Mesenchymal stem cell (in vitro differentiated cells and primary cell): ENCODE measurements at regions not wholly inside any gene's neighbourhood (a gene's known extent, or its start where the extent isn't known, plus 50 kb on each side); places are given as distances from the start of the nearest gene placed in this dataset.
A peak's percentile ranks its signal among the peaks of the same experiment; 100 is the strongest.

ENCODE experiments used
- DNase-seq: peaks from one replicate; pipeline ENCODE4 v3.0.0-alpha.2; 2013
- H2AFZ ChIP-seq: one replicate; pipeline ENCODE4 v1.6.1; 2013; ENCODE audit warnings: low read depth, mild to moderate bottlenecking, control low read depth, inconsistent platforms, low read length, moderate library complexity
- H2AK5ac ChIP-seq: 2 replicates; pipeline ENCODE4 v1.6.1; 2013; ENCODE audit warnings: low read length, moderate library complexity, mild to moderate bottlenecking, inconsistent platforms; ENCODE audit not compliant: severe bottlenecking
- H2BK120ac ChIP-seq: one replicate; pipeline ENCODE4 v1.6.1; 2013; ENCODE audit warnings: low read depth, mild to moderate bottlenecking, inconsistent platforms, low read length, moderate library complexity
- H2BK12ac ChIP-seq, 2 experiments: one replicate each; pipeline ENCODE4 v1.6.1; 2013; ENCODE audit warnings: inconsistent platforms in 2 of 2, low read length in 2 of 2, mild to moderate bottlenecking in 2 of 2, moderate library complexity in 2 of 2, control low read depth in 1 of 2
- H2BK15ac ChIP-seq: one replicate; pipeline ENCODE4 v1.6.1; 2013; ENCODE audit warnings: mild to moderate bottlenecking, low read depth, inconsistent platforms; ENCODE audit not compliant: poor library complexity, severe bottlenecking
- H2BK5ac ChIP-seq: 2 replicates; pipeline ENCODE4 v1.6.1; 2013; ENCODE audit warnings: low read depth, mild to moderate bottlenecking, low read length, control low read depth, inconsistent platforms; ENCODE audit not compliant: poor library complexity, severe bottlenecking
- H3K14ac ChIP-seq, 2 experiments: one replicate each; pipeline ENCODE4 v1.6.1; 2013; ENCODE audit warnings: inconsistent platforms in 2 of 2, low read length in 2 of 2, control low read depth in 1 of 2, mild to moderate bottlenecking in 1 of 2, moderate library complexity in 1 of 2
- H3K18ac ChIP-seq, 2 experiments: one replicate each; pipeline ENCODE4 v1.6.1; 2013; ENCODE audit warnings: inconsistent platforms in 2 of 2, low read length in 2 of 2, control low read depth in 1 of 2, low read depth in 1 of 2, mild to moderate bottlenecking in 1 of 2
- H3K23ac ChIP-seq, 2 experiments: one replicate each; pipeline ENCODE4 v1.6.1; 2013; ENCODE audit warnings: inconsistent platforms in 2 of 2, low read length in 2 of 2, mild to moderate bottlenecking in 2 of 2, moderate library complexity in 2 of 2, control low read depth in 1 of 2
- H3K27ac ChIP-seq: 2 replicates; pipeline ENCODE4 v1.5.1; 2013; ENCODE audit warnings: mild to moderate bottlenecking, moderate library complexity, low read length, control low read depth, inconsistent platforms; ENCODE audit not compliant: poor library complexity, severe bottlenecking
- H3K27me3 ChIP-seq, 2 experiments: 2 replicates each; pipeline versions ENCODE4 v1.6.1 to v1.7.0; 2013; ENCODE audit warnings: low read length in 2 of 2, mild to moderate bottlenecking in 2 of 2, moderate library complexity in 2 of 2, control low read depth in 1 of 2, inconsistent platforms in 1 of 2; ENCODE audit not compliant: control insufficient read depth in 1 of 2, insufficient read depth in 1 of 2
- H3K36me3 ChIP-seq, 2 experiments: 2 replicates each; pipeline versions ENCODE4 v1.6.1 to v1.7.0; 2013; ENCODE audit warnings: low read length in 2 of 2, control low read depth in 1 of 2, inconsistent platforms in 1 of 2, low read depth in 1 of 2, mild to moderate bottlenecking in 1 of 2; ENCODE audit not compliant: insufficient read depth in 2 of 2, control insufficient read depth in 1 of 2
- H3K4ac ChIP-seq, 2 experiments: one replicate each; pipeline ENCODE4 v1.6.1; 2013; ENCODE audit warnings: inconsistent platforms in 2 of 2, low read length in 2 of 2, mild to moderate bottlenecking in 2 of 2, moderate library complexity in 2 of 2, control low read depth in 1 of 2, low read depth in 1 of 2
- H3K4me1 ChIP-seq: 2 replicates; pipeline ENCODE4 v1.6.1; 2013; ENCODE audit warnings: low read depth, low read length, control low read depth; ENCODE audit not compliant: control insufficient read depth, insufficient read depth
- H3K4me2 ChIP-seq: 2 replicates; pipeline ENCODE4 v1.6.1; 2013; ENCODE audit warnings: low read length, mild to moderate bottlenecking, inconsistent platforms; ENCODE audit not compliant: poor library complexity, severe bottlenecking
- H3K4me3 ChIP-seq, 2 experiments: 2 replicates each; pipeline versions ENCODE4 v1.5.1 to v1.7.0; 2013; ENCODE audit warnings: low read length in 2 of 2, mild to moderate bottlenecking in 2 of 2, control low read depth in 1 of 2, low read depth in 1 of 2; ENCODE audit not compliant: insufficient read depth in 1 of 2
- H3K79me1 ChIP-seq: replicated peaks from 2 replicates; pipeline ENCODE4 v1.6.1; 2013; ENCODE audit warnings: mild to moderate bottlenecking, control low read depth, low read length, inconsistent platforms; ENCODE audit not compliant: poor library complexity, severe bottlenecking
- H3K9ac ChIP-seq: 2 replicates; pipeline ENCODE4 v1.7.0; 2013; ENCODE audit warnings: mild to moderate bottlenecking, low read length, moderate library complexity
- H3K9me3 ChIP-seq: 2 replicates; pipeline ENCODE4 v1.7.0; 2013; ENCODE audit warnings: mild to moderate bottlenecking, low read length; ENCODE audit not compliant: control insufficient read depth
- H4K8ac ChIP-seq: one replicate; pipeline ENCODE4 v1.6.1; 2013; ENCODE audit warnings: inconsistent platforms, mild to moderate bottlenecking, low read length, moderate library complexity
- H4K91ac ChIP-seq: one replicate; pipeline ENCODE4 v1.6.1; 2013; ENCODE audit warnings: mild to moderate bottlenecking, low read length, inconsistent platforms
- WGBS: methylation state at CpG from one replicate; pipeline ENCODE4 v1.1.7; 2013; ENCODE audit warnings: mixed read lengths; 5-methylcytosine and 5-hydroxymethylcytosine counted together

DNA sequence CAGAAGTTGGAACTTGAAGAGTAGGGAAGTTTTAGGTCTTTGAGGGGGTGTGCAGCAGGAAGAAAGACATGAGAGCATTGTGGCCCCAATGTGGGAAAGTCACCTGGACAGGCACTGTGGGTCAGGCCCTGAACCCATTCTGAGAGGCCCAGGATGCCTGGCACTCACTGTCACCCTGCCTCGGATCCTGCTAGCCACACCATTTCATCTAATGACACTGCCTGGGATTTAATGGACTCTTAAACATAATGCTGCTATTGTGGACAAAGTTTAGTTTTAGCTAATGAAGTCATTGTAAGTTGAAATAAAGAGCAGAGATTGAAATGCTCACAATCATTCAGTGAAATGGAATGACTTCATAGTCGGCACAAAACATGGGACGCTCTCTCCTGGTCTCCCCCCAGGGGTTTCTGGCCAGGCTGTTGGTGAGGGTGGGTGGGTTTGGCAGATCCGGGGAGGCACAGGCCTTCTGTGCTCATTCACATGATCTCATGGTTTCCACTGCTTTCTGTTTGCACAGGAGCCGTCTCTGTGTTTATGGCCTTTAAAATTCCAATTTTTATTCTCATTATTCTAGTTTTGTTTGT, 141.8 kb upstream of the KLHL29 start:
- Histone ChIP-seq H4K91ac (no peak overlapping the region), H3K4me1 (peaks cover 7% of the 10 kb centered on the region), H2AK5ac (no peak overlapping the region), H3K14ac (no peak overlapping the region), H3K79me1 (no peaks in the 10 kb centered on the region), H3K4me3 (no peak overlapping the region), H3K27ac (no peak overlapping the region), H4K8ac (no peak overlapping the region), H3K9ac (no peak overlapping the region), H3K4ac (no peak overlapping the region), H2BK120ac (no peak overlapping the region), H3K27me3 (peaks cover 0 to 4% of the 10 kb centered on the region in 2 experiments), H3K4me2 (no peak overlapping the region), H3K36me3 (no peaks in the 10 kb centered on the region), H2AFZ (no peak overlapping the region), H2BK12ac (no peak overlapping the region), H3K9me3 (no peaks in the 10 kb centered on the region), H2BK15ac (no peak overlapping the region), H2BK5ac (no peak overlapping the region), H3K18ac (no peak overlapping the region), H3K23ac (no peak overlapping the region)
- 82% methylated on average over 4 of the region's 5 CpGs for WGBS
- no peak for DNase-seq

DNA sequence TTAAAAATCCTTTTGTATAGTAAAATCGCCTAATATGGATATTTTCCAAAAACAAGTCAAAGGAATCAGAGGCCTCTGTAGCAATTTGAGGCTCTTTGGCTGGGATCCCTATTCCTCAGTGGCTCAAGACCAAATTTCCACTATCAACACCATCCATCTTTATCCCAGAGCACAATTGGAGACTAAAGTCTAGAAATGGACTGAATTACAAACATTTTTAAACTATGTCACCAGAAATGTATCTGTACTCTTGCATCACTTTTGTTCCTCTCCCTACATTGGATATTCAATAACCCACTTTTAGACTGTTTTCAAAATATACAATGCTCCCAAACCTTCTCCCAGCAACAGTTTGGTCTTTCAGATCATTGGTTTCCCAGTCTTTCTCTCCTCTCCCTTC, 140.4 kb upstream of the KLHL29 start:
- no peak overlapping the region for H4K91ac ChIP-seq
- no peak overlapping the region for H2BK5ac ChIP-seq
- no peak overlapping the region for H4K8ac ChIP-seq
- no peaks in the 10 kb centered on the region for H3K9me3 ChIP-seq
- H2AFZ ChIP-seq = no peak overlapping the region
- peaks cover 7% of the 10 kb centered on the region for H3K4me1 ChIP-seq
- DNase-seq = no peak
- WGBS = 64% methylated on average over 1 of the region's 1 CpG
- H3K4me3 ChIP-seq = no peak overlapping the region
- no peaks in the 10 kb centered on the region for H3K36me3 ChIP-seq
- no peak overlapping the region for H3K27ac ChIP-seq
- H2BK15ac ChIP-seq = no peak overlapping the region
- H3K27me3 ChIP-seq = no peaks in the 10 kb centered on the region
- no peak overlapping the region for H2BK12ac ChIP-seq
- H3K23ac ChIP-seq = no peak overlapping the region
- no peak overlapping the region for H3K4me2 ChIP-seq
- no peak overlapping the region for H3K4ac ChIP-seq
- H3K9ac ChIP-seq = no peak overlapping the region
- H3K79me1 ChIP-seq = no peaks in the 10 kb centered on the region
- no peak overlapping the region for H3K14ac ChIP-seq
- H3K18ac ChIP-seq = no peak overlapping the region
- H2BK120ac ChIP-seq = no peak overlapping the region
- H2AK5ac ChIP-seq = no peak overlapping the region

DNA sequence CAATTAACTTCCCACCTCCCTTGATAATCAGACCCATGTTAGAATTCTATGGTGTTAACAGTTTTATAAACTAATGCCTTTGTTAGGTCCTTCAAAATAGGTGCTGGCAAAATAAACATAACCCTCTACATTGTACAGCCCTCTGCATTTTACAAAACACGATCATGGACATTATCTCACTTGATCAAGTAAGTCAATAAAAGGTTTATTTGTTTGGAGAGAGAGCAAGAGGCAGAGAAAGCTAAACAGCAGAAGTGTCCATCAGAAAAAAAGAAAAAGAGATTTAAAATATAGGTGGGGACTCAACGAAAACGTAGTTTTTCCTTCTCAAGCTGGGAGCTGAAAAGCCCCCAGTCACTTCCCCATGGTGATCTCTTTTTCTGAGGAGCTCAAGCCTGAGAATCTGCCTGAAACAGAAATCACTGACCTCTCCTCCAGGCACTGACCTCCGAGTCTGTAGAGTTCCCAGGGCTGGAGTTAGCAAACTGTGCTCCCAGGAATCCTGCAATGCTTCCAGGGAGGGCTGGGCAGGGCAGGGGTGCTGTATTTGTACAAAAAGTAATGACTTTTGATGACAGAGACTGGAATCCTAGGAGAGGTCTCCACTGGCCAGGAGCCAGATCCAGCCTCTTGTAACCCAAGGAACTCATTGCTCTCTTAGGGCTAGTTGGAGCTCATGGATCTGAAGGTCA, 137.8 kb upstream of the KLHL29 start:
- DNase-seq = no peak
- H2BK15ac ChIP-seq = no peak overlapping the region
- no peak overlapping the region for H2BK12ac ChIP-seq
- H2BK120ac ChIP-seq = no peak overlapping the region
- no peak overlapping the region for H3K4me3 ChIP-seq
- peaks cover under 1% of the 10 kb centered on the region for H3K4me1 ChIP-seq
- H3K27ac ChIP-seq = no peak overlapping the region
- H2BK5ac ChIP-seq = no peak overlapping the region
- H3K9ac ChIP-seq = no peak overlapping the region
- no peaks in the 10 kb centered on the region for H3K9me3 ChIP-seq
- no peak overlapping the region for H3K23ac ChIP-seq
- H3K4me2 ChIP-seq = no peak overlapping the region
- no peaks in the 10 kb centered on the region for H3K79me1 ChIP-seq
- no peak overlapping the region for H4K91ac ChIP-seq
- no peak overlapping the region for H3K18ac ChIP-seq
- H2AK5ac ChIP-seq = no peak overlapping the region
- no peaks in the 10 kb centered on the region for H3K36me3 ChIP-seq
- 46% methylated on average over 3 of the region's 4 CpGs for WGBS
- no peak overlapping the region for H2AFZ ChIP-seq
- H4K8ac ChIP-seq = no peak overlapping the region
- no peaks in the 10 kb centered on the region for H3K27me3 ChIP-seq
- H3K14ac ChIP-seq = no peak overlapping the region
- H3K4ac ChIP-seq = no peak overlapping the region

DNA sequence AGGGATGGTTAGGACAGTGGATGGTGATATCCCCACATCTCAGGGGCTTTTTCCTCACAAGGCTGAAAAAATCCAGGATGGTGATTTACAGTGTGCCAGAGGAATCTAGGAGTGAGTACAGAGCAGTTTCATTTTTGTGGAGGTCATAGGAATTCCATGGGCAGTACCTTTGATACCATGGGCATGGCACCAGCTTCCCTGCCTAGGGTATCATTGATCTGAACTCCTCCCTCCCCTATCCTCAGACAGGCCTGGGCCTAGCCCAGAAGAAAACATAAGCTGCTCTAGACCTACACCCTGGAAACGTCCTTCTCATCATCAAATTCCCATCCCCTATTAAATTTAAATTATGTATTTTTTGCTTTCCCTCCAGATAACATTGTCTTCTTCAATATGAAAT, 136.3 kb upstream of the KLHL29 start:
- no peak overlapping the region for H3K27ac ChIP-seq
- no peak overlapping the region for H2BK5ac ChIP-seq
- H3K4me1 ChIP-seq = no peaks in the 10 kb centered on the region
- H2AK5ac ChIP-seq = no peak overlapping the region
- H3K27me3 ChIP-seq = no peaks in the 10 kb centered on the region
- no peak overlapping the region for H3K14ac ChIP-seq
- no peak overlapping the region for H3K4ac ChIP-seq
- no peaks in the 10 kb centered on the region for H3K79me1 ChIP-seq
- H3K4me2 ChIP-seq = no peak overlapping the region
- no peaks in the 10 kb centered on the region for H3K36me3 ChIP-seq
- DNase-seq = no peak
- no peak overlapping the region for H2AFZ ChIP-seq
- H3K9ac ChIP-seq = peak overlapping the region; percentile 35
- no peak overlapping the region for H4K8ac ChIP-seq
- H4K91ac ChIP-seq = no peak overlapping the region
- H2BK15ac ChIP-seq = no peak overlapping the region
- no peak overlapping the region for H3K18ac ChIP-seq
- no peak overlapping the region for H3K23ac ChIP-seq
- H2BK120ac ChIP-seq = no peak overlapping the region
- WGBS = no CpG with 5 or more reads among the region's 1 CpG
- no peak overlapping the region for H2BK12ac ChIP-seq
- no peak overlapping the region for H3K4me3 ChIP-seq
- H3K9me3 ChIP-seq = no peaks in the 10 kb centered on the region
